GM18511 (cell line): ENCODE measurements at regions not wholly inside any gene's neighbourhood (a gene's known extent, or its start where the extent isn't known, plus 50 kb on each side); places are given as distances from the start of the nearest gene placed in this dataset.
A peak's percentile ranks its signal among the peaks of the same experiment; 100 is the strongest.
"Not testable (repeated sequence)": the region's sequence is repeated elsewhere in the genome, so short reads cannot be mapped to it uniquely, and the experiment has no call there.

Experiments used
- ATAC-seq: cut with Tn5 transposase; IDR thresholded peaks from one replicate; pipeline ENCODE4 v1.9.1; 2021; ENCODE audit warnings: mild to moderate bottlenecking, moderate library complexity; ENCODE audit not compliant: unreplicated experiment

DNA sequence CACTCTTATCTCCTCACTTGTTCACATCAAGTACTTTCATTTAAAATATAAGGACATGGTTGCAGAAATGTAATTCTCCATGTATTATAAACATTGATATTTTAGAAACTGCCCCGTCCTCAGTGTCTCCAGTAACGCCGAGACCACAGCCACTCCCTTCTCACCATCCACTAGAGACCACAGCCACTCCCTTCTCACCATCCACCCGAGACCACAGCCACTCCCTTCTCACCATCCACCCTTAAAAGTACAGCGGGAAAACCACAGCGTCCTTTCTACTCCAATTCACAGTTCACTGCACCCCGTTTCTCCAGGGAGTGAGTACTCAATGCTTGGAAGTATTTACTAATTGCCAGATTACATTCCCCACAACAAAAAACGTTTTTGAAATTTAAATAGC is 1452.2 kb upstream of the ACVR2A start:
- no peak for ATAC-seq

DNA sequence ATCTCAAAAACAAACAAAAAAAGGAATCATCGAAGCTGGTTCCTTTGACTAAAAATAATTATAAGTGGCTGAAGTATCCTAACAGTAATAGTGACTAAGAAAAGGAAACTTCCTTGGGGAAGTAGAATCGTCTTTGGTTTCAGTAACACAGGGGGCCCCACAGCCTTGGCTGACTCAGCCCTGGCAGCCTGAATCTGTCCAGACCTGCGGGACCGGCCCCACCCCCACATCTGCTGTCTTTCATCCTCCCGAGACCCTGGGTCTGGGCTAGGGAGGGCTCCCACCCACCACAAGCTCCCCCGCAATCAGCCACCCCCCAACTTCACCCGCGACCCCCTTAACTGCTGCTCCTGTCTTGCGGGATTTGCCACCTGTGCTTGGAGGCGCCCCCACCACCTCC is 1452.6 kb upstream of the ACVR2A start:
- ATAC-seq = no peak

DNA sequence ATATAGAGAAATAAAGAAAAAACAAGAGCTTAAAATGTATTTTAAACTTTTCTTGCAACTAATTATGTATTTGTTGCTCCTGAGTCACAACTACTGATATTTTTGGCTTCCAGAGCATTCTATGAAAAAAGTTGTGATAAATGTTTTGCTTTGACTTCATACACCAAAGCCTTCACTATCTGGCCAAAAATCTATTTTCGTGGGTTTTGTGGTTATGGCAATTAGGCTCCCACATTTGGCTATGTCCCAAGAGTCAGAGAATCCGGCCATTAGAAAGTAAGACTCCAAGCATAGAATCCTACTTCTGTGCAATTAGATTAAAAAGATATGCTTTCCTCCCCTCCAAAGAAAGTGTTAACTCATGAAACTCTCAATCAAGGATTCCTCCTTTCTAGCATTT is 1456.1 kb upstream of the ACVR2A start:
- no peak for ATAC-seq

DNA sequence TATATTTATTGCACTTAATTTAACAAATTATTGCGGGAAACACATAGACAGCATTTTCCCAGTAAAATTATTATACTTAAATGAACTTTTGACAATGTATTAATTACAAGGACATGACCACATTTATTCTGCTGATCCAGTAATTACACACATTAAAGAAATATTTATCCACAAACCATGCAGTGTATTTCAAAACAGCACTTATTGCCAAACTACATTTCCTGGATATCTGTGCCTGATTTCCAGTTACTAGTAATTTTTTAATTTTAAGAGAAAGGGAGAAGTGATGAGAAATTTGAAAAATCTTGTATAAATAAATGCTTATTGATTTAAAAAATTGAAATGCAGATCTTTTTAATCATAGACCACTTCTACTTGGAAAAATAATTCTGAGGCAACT is 1458.7 kb upstream of the ACVR2A start:
- no peak for ATAC-seq

DNA sequence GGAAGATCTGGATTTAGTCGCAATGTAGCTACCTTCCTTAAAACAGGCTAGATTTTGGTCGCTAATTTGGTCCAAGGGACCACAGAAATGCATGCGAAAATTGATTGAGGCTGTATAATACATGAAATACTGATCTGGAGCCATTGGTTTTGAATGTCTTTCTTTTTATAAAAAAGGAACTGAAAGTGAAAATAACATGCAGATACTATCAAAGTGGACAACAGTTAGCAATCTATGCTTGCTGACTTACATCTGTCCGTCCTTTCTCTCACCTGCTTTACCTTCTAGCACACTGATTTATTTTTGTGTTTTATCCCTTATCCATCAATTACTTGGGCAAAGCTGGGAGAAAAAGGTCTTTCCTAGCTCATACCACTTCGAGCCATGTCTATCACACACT is 1459.8 kb upstream of the ACVR2A start:
- peak; percentile 72 for ATAC-seq

DNA sequence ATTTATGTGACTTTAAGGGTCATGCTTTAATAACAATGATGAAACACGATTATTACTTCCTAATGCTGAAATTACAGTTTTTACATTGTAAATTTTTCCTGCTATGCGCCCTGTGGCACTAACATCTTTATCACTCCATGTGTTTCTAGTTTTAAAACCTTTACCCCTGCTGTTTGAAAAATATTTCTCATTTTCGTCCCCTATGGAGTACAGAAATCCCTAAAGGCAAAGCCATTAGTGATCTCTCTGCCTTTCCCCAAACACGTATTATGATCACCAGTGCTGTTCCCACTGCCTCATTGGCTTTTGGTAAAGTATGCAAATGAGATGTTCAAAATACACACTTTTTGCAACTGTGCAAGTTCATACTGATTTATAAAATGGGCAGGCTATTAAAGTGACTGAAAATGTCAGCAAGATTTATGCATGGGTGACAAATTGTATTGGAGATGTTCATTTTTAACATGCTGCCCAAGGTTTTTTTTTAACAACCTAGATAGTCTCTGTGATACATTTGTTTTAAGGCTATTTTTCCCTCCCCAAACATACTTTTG is 1468.2 kb upstream of the ACVR2A start:
- ATAC-seq = no peak

DNA sequence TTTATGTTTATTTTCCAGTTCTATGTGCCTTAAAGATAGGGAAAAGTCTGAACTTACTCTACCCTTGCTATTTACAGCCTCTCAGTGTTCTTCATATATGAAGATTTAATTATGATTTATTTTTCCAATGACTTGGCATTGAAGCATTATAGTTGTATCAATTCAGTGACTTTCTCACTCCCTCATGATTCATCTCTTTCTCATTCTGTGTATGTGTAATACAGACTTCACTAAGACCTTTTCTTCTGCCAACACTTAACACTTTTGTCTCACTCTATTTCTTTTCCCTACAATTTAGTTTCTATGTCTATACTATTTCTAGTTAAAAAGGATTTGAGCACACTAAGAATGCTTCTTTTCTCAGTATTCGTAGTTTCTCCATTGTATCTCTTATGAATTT is 1470.3 kb upstream of the ACVR2A start:
- ATAC-seq = no peak

DNA sequence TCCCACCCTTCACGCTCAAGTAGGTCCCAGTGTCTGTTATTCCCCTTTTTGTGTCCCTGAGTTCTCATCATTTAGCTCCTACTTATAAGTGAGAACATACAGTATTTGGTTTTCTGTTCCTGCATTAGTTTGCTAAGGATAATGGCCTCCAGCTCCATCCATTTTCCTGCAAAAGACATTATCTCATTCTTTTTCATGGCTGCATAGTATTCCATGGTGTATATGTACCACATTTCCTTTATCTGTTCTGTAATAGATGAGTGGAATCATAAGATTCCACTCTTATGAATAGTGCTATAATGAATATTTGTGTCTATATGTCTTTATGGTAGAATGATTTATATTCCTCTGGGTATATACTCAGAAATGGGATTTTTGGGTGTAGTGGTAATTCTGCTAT is 1473.5 kb upstream of the ACVR2A start:
- not testable (repeated sequence) for ATAC-seq

DNA sequence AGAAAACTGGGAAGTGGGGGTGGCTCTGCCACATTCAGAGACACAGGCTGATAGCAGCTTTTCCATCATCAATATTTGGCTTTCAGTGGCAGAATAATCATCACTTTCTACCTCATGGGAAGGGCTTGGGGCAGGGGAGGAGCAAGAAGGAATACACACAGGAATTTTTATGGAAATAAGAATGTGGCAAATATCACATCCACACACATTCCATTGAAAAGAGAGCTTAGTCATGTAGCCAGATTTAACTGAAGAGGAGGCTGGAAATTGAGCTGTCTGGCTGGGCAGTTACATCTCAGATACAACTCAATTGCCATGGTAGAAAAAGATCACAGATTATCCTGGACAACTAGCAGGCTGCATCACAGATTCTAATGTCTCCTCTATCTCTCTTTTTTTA is 1474.0 kb upstream of the ACVR2A start:
- no peak for ATAC-seq

DNA sequence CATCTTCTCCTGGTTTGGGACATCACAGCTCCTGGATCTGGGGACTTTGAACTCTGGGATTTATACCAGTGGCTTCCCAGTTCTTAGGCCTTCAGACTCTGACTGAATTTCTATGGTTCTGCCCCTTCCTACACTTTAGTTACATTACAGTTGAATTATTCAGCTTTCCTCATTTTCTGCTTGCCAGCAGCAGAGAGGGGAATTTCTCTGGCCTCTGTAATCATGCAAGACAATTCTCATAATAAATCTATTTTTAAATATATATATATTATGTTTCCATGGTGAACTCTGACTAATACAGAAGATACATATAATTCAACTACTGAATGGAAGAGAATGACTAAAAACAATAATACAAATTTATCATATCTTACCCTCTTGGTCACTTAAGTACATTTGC is 1478.6 kb upstream of the ACVR2A start:
- no peak for ATAC-seq

DNA sequence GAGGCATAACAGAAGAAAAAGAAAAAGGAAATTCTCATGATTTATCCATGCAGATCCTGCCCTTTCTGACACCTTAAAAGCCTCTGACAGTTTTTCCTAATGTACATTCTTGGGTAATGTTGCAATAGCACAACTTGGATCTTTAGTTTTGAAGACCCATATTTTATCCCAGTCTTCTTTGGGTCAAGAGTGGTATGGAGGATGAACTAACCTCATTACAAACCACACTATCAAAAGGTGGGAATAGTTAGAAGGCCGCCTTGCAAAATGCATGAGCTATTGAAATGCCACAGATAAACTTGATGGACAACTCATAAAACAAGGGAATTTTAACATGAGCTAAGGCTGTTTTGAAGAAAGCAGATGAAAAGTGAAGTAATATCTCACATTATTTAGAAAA is 1479.8 kb upstream of the ACVR2A start:
- no peak for ATAC-seq

DNA sequence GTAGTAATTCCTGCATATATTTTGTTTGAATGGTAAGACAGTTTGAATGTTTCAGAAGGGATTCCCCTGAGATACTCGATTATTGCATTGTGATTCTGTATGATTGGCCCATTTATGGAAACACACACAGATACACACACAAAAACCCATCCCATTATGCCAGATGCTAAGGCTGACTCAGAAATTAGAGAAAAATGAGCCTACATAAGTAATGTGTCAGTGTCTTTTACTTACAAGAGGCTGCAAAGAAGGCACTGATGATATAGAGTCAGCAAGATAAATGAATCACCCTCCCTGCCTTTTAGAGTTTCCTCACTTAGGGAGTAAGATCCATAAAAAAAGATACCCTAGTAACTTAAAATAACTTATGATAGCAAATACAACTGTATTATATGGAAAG is 1481.1 kb upstream of the ACVR2A start:
- no peak for ATAC-seq

DNA sequence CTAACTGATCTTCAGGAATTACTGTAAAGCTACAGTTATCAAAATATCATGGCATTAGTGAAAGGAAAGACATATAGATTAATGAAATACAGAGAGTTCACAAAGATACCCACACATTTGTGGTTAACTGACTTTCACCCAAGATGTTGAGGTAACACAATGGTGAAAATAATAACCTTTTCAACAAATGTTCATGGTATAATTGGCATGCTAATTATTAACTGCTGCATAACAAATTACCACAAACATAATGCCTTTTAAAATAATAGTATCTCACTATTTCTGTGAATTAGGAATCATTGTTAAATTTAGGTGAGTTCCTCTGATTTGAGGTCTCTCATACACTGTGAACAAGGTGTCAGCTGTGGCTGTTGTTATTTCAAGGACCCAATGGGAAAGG is 1493.1 kb upstream of the ACVR2A start:
- no peak for ATAC-seq

DNA sequence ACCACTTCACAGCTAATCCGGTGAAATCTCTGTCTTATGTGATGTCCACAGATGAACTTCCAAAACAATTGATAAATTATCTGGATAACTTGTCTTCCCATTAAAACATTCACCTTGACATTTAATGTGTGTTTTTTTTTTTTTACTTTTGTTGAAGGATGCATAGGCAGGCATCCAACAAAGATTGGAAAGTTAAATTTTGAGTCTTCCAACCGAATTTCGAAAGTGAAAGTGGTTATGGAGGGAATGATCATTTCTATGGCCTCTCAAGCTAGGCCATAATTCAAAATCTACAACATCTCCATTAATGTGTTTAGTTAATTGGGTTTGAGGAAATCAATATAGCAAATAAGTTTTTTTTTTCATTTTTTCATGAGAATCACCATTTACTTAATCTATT is 1495.5 kb upstream of the ACVR2A start:
- no peak for ATAC-seq

DNA sequence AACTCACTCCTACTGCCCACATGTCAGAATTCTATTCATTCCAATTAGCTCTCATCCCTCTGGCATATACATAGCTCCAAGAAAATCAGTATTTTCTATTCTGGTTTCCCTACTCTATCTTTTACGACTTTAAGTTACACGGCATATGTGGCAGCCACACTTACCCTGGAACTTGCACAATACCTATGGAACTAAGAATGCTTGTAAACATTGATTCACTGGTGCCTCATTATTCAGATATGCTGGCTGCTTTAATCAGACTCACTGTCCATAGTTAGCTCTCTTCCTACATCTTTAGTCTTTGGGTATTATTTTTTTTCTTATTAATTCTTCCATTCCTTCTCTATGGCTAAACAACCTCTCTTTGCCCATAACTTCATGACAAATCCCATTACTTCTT is 1519.9 kb upstream of the ACVR2A start:
- no peak for ATAC-seq

DNA sequence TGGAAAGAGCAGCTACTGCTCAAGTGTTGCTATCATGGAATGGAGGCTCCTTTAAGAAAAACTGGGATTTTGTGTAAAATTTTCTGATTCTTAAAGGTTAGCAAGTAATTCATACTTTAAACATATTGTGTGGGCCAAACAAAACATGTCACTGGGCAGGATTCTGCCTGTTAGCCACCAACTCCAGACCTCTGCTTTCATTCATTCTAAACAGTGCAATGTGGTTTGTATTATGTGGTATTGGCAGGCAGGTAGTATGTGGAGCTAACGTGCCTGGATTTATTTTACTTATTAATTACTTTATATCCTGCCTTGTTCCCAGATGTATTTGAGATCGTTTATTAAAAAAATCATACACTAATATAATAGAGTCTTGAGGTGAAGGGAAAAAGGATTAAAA is 1521.3 kb upstream of the ACVR2A start:
- ATAC-seq = no peak

DNA sequence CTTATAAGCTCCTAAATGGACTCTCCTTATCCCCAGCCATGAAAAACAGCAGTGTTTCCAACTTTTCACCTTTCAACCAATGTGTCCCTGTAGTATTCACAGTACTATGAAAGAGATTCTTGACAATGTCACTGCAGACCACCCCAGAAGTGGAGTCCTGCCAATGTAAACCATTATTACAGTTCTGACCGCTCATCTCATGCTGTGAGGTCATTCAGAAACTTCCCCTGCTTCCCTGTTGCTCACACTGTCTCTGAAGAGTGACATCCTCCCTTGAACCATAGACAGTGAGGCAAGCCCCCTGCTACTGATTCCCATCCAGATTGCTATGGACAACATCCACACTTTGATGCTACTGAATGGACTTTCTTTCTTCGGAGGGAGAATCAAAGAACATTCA is 1523.7 kb upstream of the ACVR2A start:
- no peak for ATAC-seq

DNA sequence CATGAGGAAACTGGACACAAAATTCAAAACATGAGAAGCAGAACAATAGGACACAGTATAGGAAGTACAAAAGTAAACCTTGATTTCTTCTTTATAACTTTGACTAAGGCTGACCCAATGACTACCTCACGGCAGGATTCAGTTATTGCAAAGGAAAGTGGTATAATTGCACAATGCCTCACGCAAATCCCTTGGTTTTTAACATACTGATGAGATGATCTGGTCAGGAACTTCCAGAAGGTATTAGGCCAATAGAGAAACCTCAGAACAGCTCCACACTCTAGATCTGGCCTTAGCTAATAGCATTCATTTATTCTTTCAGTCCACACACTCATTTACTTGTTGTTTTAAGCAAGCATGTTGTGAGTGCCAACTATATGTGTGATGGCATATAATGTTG is 1526.9 kb upstream of the ACVR2A start:
- no peak for ATAC-seq

DNA sequence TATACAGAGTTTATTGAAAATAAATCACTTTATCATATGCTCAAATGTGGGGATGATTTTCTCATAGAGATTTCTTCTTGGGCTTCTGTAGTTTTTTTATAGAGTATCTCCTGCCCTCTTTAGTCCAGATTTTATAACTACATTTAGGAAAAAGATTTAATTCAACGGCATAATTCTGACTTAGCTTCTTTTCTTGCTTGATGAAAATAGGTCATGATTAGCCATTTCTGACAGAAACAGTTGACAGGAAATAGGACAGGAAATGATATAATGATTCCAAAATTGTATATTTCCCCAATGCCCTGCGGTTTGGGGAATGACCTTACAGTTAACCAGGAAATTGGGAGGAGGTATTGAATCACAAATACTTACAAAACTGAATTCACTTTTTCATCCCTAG is 1531.9 kb upstream of the ACVR2A start:
- no peak for ATAC-seq

DNA sequence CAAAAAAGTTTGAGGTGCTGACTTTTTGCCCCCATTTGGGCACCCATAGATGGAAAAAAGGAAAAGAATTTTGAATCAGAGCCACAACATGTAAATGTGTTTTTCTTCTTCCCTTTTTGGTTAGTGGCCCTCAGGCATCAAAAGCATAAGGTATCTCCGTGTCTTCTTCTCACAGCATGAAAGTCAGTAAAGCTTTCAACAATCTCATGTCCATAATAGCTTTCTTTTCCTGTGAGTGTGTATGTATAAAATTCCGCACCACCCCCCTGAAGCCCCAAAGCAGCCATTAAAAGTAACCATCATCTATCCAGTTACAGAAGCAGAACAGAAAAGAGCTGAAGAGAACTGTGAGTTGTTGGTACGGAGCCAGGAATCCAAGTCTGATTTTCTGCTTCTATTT is 1539.7 kb upstream of the ACVR2A start:
- no peak for ATAC-seq

DNA sequence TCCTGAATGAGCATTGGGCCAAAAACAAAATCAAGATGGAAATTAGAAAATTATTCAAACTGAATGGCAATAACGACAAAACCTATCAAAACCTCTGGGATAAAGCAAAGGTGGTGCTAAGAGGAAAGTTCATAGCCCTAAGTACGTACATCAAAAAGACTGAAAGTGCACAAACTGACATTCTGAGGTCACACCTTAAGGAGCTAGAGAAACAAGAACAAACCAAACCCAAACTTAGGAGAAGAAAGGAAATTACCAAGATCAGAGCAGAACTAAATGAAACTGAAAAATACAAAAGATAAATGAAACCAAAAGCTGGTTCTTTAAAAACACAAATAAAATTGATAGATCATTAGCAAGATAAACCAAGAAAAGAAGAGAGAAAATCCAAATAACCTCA is 1543.5 kb upstream of the ACVR2A start:
- no peak for ATAC-seq

DNA sequence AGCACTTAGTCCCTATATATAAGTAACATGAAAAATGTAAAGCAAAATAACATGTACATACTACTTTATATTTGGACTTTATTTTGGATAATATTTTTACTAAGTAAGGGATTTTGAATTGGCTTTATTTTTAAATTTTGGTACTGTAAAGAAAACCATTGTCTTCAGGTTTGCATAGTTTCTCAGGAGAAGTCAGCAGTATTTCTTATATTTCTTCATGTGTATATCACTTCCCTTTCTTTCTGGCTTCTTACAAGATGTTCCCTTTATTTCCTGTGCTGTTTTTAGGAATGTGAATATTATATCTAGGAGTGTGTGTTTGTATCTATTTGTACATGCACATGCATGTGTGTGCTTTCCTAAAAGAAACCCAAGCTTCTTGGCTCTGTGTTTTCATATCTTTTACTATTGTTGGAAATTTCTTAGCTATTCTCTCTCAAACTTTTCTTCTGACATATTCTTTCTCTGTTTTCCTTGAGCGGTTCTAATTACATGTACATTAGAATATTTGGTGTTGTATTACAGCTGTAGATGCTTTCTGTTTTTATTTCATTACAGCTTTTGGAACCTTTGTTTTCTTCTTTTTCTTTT is 1549.7 kb upstream of the ACVR2A start:
- no peak for ATAC-seq

DNA sequence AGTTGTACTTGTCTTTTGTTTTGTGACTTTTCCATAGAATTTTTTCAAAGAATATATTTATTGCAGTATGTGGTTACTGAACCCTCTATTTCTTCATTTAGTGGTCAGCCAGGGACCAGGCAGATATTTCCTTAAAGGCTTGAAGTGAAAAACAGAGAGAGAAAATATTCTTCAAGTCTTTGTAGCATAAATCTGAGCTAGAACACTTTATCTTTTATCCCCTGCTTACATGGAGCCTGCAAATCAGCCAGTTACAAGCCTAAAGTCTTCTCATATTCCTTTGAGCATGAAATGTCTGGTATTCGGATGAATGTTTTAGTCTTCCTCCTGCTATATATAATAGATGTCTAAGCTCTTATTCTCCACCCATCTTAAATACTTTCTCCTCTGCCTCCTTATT is 1557.5 kb upstream of the ACVR2A start:
- no peak for ATAC-seq
